CD14-positive monocyte (primary cell): ENCODE measurements at regions not wholly inside any gene's neighbourhood (a gene's known extent, or its start where the extent isn't known, plus 50 kb on each side); places are given as distances from the start of the nearest gene placed in this dataset.

Experiments used
- DNase-seq, 3 donors: peaks; one replicate each; pipeline ENCODE4 v3.0.0-alpha.2; 2011 to 2022
- H2AFZ ChIP-seq: 2 replicates; pipeline ENCODE4 v1.6.0; 2012; ENCODE audit warnings: mild to moderate bottlenecking, low read depth, low read length, inconsistent platforms; ENCODE audit not compliant: insufficient read depth, poor library complexity, severe bottlenecking
- H3K27ac ChIP-seq, 2 donors: 1 replicate in 1 of 2; 2 replicates in 1 of 2; pipeline ENCODE4 v1.5.1; 2012 to 2013; ENCODE audit warnings: low read length in 2 of 2, control low read depth in 1 of 2, inconsistent platforms in 1 of 2, low read depth in 1 of 2, mild to moderate bottlenecking in 1 of 2
- H3K27me3 ChIP-seq, 2 donors: one replicate each; pipeline versions ENCODE4 v1.6.0 to v1.6.1; 2011 to 2013; ENCODE audit warnings: low read length in 2 of 2; ENCODE audit not compliant: control insufficient read depth in 2 of 2, insufficient read depth in 2 of 2
- H3K36me3 ChIP-seq, 2 donors: replicated peaks in 1 of 2; 1 replicate in 1 of 2; 2 replicates in 1 of 2; pipeline versions ENCODE4 v1.5.1 to v1.6.1; 2012 to 2013; ENCODE audit warnings: low read length in 2 of 2, control low read depth in 1 of 2, inconsistent platforms in 1 of 2, mild to moderate bottlenecking in 1 of 2; ENCODE audit not compliant: insufficient read depth in 2 of 2, control insufficient read depth in 1 of 2
- H3K4me1 ChIP-seq, 2 donors: 1 replicate in 1 of 2; 2 replicates in 1 of 2; pipeline versions ENCODE4 v1.5.1 to v1.6.1; 2012 to 2013; ENCODE audit warnings: low read length in 2 of 2, control low read depth in 1 of 2, inconsistent platforms in 1 of 2, mild to moderate bottlenecking in 1 of 2, moderate library complexity in 1 of 2; ENCODE audit not compliant: insufficient read depth in 2 of 2, control insufficient read depth in 1 of 2
- H3K4me2 ChIP-seq: replicated peaks from 2 replicates; pipeline ENCODE3; 2012; ENCODE audit warnings: low read length, moderate library complexity, mild to moderate bottlenecking; ENCODE audit not compliant: poor library complexity, severe bottlenecking; ENCODE audit errors: extremely low read depth
- H3K4me3 ChIP-seq, 3 experiments: fragments of 200-600 bp in 1 of 3; sonication (generic) in 1 of 3; replicated peaks in 1 of 3; 1 replicate in 2 of 3; 2 replicates in 1 of 3; pipeline ENCODE4 v1.5.1; 2011 to 2013; ENCODE audit warnings: low read length in 3 of 3, mild to moderate bottlenecking in 3 of 3, control low read depth in 2 of 3, low read depth in 2 of 3, inconsistent platforms in 1 of 3, moderate library complexity in 1 of 3
- H3K79me2 ChIP-seq: 2 replicates; pipeline ENCODE4 v1.6.0; 2012; ENCODE audit warnings: mild to moderate bottlenecking, control low read depth, inconsistent platforms, low read length, moderate library complexity; ENCODE audit not compliant: insufficient read depth
- H3K9ac ChIP-seq: 2 replicates; pipeline ENCODE4 v1.6.0; 2017; ENCODE audit warnings: low read length, mild to moderate bottlenecking; ENCODE audit not compliant: insufficient read depth, poor library complexity, severe bottlenecking
- H3K9me3 ChIP-seq, 2 donors: replicated peaks in 1 of 2; 1 replicate in 1 of 2; 2 replicates in 1 of 2; pipeline versions ENCODE4 v1.5.1 to v1.6.1; 2012 to 2013; ENCODE audit warnings: low read length in 2 of 2, control low read depth in 1 of 2; ENCODE audit not compliant: control insufficient read depth in 1 of 2, insufficient read depth in 1 of 2
- H4K20me1 ChIP-seq: 2 replicates; pipeline ENCODE4 v1.6.0; 2012; ENCODE audit warnings: mild to moderate bottlenecking, low read length, control low read depth, moderate library complexity; ENCODE audit not compliant: insufficient read depth
- H3K27ac Mint-ChIP-seq, 7 donors: one replicate each; pipeline ENCODE4 v1.8.0; 2020; ENCODE audit warnings: mild to moderate bottlenecking in 7 of 7, mixed read lengths in 7 of 7, moderate library complexity in 6 of 7, inconsistent platforms in 2 of 7
- H3K27me3 Mint-ChIP-seq, 3 donors: one replicate each; pipeline ENCODE4 v1.8.0; 2021 to 2022; ENCODE audit warnings: low read depth in 3 of 3, mild to moderate bottlenecking in 3 of 3, mixed read lengths in 3 of 3, moderate library complexity in 3 of 3, inconsistent platforms in 1 of 3
- H3K36me3 Mint-ChIP-seq, 2 donors: one replicate each; pipeline ENCODE4 v1.8.0; 2020; ENCODE audit warnings: mixed read lengths in 2 of 2, inconsistent platforms in 1 of 2, mild to moderate bottlenecking in 1 of 2
- H3K4me1 Mint-ChIP-seq: one replicate; pipeline ENCODE4 v1.8.0; 2020; ENCODE audit warnings: mild to moderate bottlenecking, mixed read lengths
- H3K4me3 Mint-ChIP-seq, 2 donors: one replicate each; pipeline ENCODE4 v1.8.0; 2020; ENCODE audit warnings: mild to moderate bottlenecking in 2 of 2, mixed read lengths in 2 of 2, moderate library complexity in 1 of 2
- H3K9me3 Mint-ChIP-seq, 7 donors: one replicate each; pipeline ENCODE4 v1.8.0; 2020 to 2022; ENCODE audit warnings: mixed read lengths in 7 of 7, mild to moderate bottlenecking in 6 of 7, moderate library complexity in 6 of 7, inconsistent platforms in 2 of 7
- CTCF ChIP-seq: fragments of 200-600 bp; IDR thresholded peaks from one replicate; pipeline ENCODE4 v1.8.0; 2022; ENCODE audit warnings: antibody characterized with exemption, mild to moderate bottlenecking
- WGBS: methylation state at CpG from one replicate; pipeline ENCODE4 v1.1.5; 2013; ENCODE audit warnings: missing lambda C conversion rate; ENCODE audit not compliant: insufficient coverage; 5-methylcytosine and 5-hydroxymethylcytosine counted together
- intact Hi-C, 2 donors: fragments of 100-400 bp; cut with micrococcal nuclease; formaldehyde crosslinking; loops; one replicate each; pipeline versions ENCODE4 v1.15.0 to v1.15.1; 2023

GRCh38 chr2:155689791-155690190, 642.7 kb downstream of the NR4A2 start:
- WGBS = 83% methylated on average over 1 of the region's 4 CpGs
- Histone ChIP-seq H3K9me3 (no peaks in the 10 kb centered on the region), H3K27me3 (no peaks in the 10 kb centered on the region), H3K4me3 (no peak overlapping the region), H3K4me1 (peaks cover 32 to 42% of the 10 kb centered on the region in 2 donors), H3K9ac (no peak overlapping the region), H3K36me3 (no peaks in the 10 kb centered on the region), H3K4me2 (no peak overlapping the region), H4K20me1 (no peaks in the 10 kb centered on the region), H3K79me2 (no peaks in the 10 kb centered on the region), H3K27ac (peak overlapping the region in 1 of 2 donors; percentile 81), H2AFZ (no peak overlapping the region)
- Mint-ChIP-seq H3K4me1 (peaks cover 41% of the 10 kb centered on the region), H3K27me3 (no peaks in the 10 kb centered on the region), H3K36me3 (no peaks in the 10 kb centered on the region), H3K4me3 (no peak overlapping the region), H3K9me3 (peaks cover 0 to 3% (median 0%) of the 10 kb centered on the region in 7 donors), H3K27ac (peak overlapping the region in 3 of 7 donors; percentile 26 to 78 (median 55))
- no peak for TF ChIP-seq CTCF
- no peak for DNase-seq
- intact Hi-C loops = no loop called here

GRCh38 chr2:155687181-155687580, 645.3 kb downstream of the NR4A2 start:
- TF ChIP-seq CTCF = no peak
- peaks cover 31% of the 10 kb centered on the region for H3K4me1 Mint-ChIP-seq
- intact Hi-C loops = no loop called here
- WGBS = no CpG with 5 or more reads among the region's 1 CpG
- peak in 2 of 3 donors; percentile 21 to 78 for DNase-seq
- Histone ChIP-seq H3K36me3 (no peaks in the 10 kb centered on the region), H3K9me3 (no peaks in the 10 kb centered on the region), H3K79me2 (no peaks in the 10 kb centered on the region), H4K20me1 (no peaks in the 10 kb centered on the region), H3K4me1 (peaks cover 30 to 33% of the 10 kb centered on the region in 2 donors), H2AFZ (peak overlapping the region; percentile 26), H3K27ac (peak overlapping the region; percentile 3 to 23), H3K9ac (no peak overlapping the region), H3K4me3 (no peak overlapping the region), H3K27me3 (no peaks in the 10 kb centered on the region), H3K4me2 (peak overlapping the region; percentile 15)
- peak overlapping the region in 6 of 7 donors; percentile 10 to 80 (median 46) for H3K27ac Mint-ChIP-seq
- H3K27me3 Mint-ChIP-seq = peaks cover 0 to 2% (median 1%) of the 10 kb centered on the region in 3 donors
- H3K9me3 Mint-ChIP-seq = peaks cover 0 to 3% (median 0%) of the 10 kb centered on the region in 7 donors
- no peaks in the 10 kb centered on the region for H3K36me3 Mint-ChIP-seq
- H3K4me3 Mint-ChIP-seq = no peak overlapping the region
